Stomach (tissue), 8 donors: ENCODE measurements at regions not wholly inside any gene's neighbourhood (a gene's known extent, or its start where the extent isn't known, plus 50 kb on each side); places are given as distances from the start of the nearest gene placed in this dataset.
A peak's percentile ranks its signal among the peaks of the same experiment; 100 is the strongest.

ENCODE experiments used
- DNase-seq, 2 donors: peaks; one replicate each; pipeline versions ENCODE4 v3.0.0 to v3.0.0-alpha.2; 2013 to 2019
- H3K27ac ChIP-seq, 5 donors: fragments of 200-600 bp in 4 of 5; sonication (generic) in 4 of 5; one replicate each; pipeline ENCODE4 v1.5.1; 2013 to 2019; ENCODE audit warnings: mild to moderate bottlenecking in 1 of 5, moderate library complexity in 1 of 5
- H3K27me3 ChIP-seq, 3 donors: fragments of 200-600 bp; sonication (generic); one replicate each; pipeline ENCODE4 v1.5.1; 2017 to 2019; ENCODE audit warnings: mixed run types in 1 of 3
- H3K36me3 ChIP-seq, 4 donors: fragments of 200-600 bp; sonication (generic); 1 replicate in 3 of 4; 2 replicates in 1 of 4; pipeline ENCODE4 v1.5.1; 2016 to 2019
- H3K4me1 ChIP-seq, 4 donors: fragments of 200-600 bp; sonication (generic); one replicate each; pipeline ENCODE4 v1.5.1; 2016 to 2019
- H3K4me3 ChIP-seq, 4 donors: fragments of 200-600 bp; sonication (generic) in 3 of 4; one replicate each; pipeline ENCODE4 v1.5.1; 2016 to 2019; ENCODE audit warnings: mild to moderate bottlenecking in 1 of 4
- H3K9me3 ChIP-seq, 4 donors: fragments of 200-600 bp; sonication (generic); one replicate each; pipeline ENCODE4 v1.5.1; 2016 to 2019
- EP300 ChIP-seq: sonication (generic); formaldehyde crosslinking; IDR thresholded peaks from one replicate; pipeline ENCODE4 v1.6.1; 2017; ENCODE audit warnings: antibody characterized with exemption
- POLR2A ChIP-seq, 4 donors: fragments of 450-650 bp; IDR thresholded peaks; one replicate each; pipeline ENCODE4 v1.6.1; 2016; ENCODE audit warnings: antibody characterized with exemption in 4 of 4, control low read depth in 2 of 4, mild to moderate bottlenecking in 1 of 4, moderate library complexity in 1 of 4
- POLR2AphosphoS5 ChIP-seq, 3 donors: sonication (generic); formaldehyde crosslinking; IDR thresholded peaks; one replicate each; pipeline ENCODE4 v1.6.1; 2016; ENCODE audit warnings: antibody characterized with exemption in 3 of 3
- WGBS, 5 donors: extraction: QIAGEN DNeasy Blood & Tissue Kit in 3 of 5; methylation state at CpG; one replicate each; pipeline versions ENCODE4 v1.1.5 to v1.1.7; 2013 to 2018; 5-methylcytosine and 5-hydroxymethylcytosine counted together
- intact Hi-C: fragments of 100-400 bp; cut with DNase I; formaldehyde crosslinking; loops from one replicate; pipeline ENCODE4 v1.15.1; 2023; ENCODE audit warnings: low total_unique reads
- TF ChIP-seq, protein P1 (sequence below), 7 experiments: fragments of 450-650 bp in 4 of 7; fragments of 200-600 bp in 3 of 7; sonication (generic) in 3 of 7; IDR thresholded peaks; one replicate each; pipeline ENCODE4 v1.5.1; 2016 to 2019; ENCODE audit warnings: antibody characterized with exemption in 7 of 7, control low read depth in 2 of 7, mild to moderate bottlenecking in 1 of 7
- donor health status: healthy with polysubstance abuse.
- donor health status: Bipolar disorder and iron deficiency.
- donor health status: healthy.

DNA sequence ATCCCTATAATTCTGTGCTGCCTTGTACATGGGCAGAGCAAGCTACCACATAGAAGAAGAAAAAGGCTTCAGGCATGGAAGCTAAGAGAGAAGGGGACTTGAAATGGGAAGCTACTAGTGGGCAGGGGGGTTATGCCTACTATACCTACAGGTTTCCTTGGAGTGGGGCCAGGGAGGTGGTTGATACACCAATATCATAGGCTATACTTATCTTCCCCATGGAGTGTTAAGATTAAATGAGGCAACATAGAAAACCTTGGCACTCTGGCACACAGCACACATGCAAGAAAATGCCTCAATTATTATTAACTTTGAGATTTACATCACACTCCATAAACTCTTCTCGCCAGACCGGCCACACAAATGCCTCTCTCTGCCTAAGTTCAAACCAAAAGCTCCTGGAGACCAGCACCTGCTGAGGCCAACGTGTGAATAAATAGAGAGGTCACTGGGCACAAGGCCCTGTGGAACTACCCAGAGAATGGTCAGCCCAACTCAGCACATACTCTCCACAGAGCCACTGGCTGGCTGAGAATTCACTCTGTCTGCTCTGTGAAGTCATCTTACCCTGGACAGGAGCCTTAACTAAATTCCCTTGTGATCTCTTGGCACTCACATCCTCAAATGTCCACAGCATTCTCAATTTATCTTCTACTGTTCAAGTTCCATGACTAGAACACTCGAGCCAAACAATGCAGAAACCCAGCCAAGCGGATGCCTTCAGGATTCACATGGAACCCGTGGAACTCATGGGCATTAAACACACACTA is 498.7 kb downstream of the BCL11A start:
- Histone ChIP-seq H3K36me3 (no peaks in the 10 kb centered on the region), H3K27me3 (no peaks in the 10 kb centered on the region), H3K4me3 (no peak overlapping the region), H3K4me1 (peaks cover 0 to 16% (median 6%) of the 10 kb centered on the region in 4 donors), H3K27ac (no peak overlapping the region), H3K9me3 (no peaks in the 10 kb centered on the region)
- DNase-seq: peak in 1 of 2 donors; percentile 44
- WGBS, 5 donors: 40 to 56% (median 42%) methylated on average over 6 of the region's 6 CpGs
- intact Hi-C loops: no loop called here
- TF ChIP-seq, protein P1, sequence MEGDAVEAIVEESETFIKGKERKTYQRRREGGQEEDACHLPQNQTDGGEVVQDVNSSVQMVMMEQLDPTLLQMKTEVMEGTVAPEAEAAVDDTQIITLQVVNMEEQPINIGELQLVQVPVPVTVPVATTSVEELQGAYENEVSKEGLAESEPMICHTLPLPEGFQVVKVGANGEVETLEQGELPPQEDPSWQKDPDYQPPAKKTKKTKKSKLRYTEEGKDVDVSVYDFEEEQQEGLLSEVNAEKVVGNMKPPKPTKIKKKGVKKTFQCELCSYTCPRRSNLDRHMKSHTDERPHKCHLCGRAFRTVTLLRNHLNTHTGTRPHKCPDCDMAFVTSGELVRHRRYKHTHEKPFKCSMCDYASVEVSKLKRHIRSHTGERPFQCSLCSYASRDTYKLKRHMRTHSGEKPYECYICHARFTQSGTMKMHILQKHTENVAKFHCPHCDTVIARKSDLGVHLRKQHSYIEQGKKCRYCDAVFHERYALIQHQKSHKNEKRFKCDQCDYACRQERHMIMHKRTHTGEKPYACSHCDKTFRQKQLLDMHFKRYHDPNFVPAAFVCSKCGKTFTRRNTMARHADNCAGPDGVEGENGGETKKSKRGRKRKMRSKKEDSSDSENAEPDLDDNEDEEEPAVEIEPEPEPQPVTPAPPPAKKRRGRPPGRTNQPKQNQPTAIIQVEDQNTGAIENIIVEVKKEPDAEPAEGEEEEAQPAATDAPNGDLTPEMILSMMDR (IDR thresholded peaks at IDR 0.05): no peak
- TF ChIP-seq POLR2A (IDR thresholded peaks at IDR 0.05) (no peak), EP300 (no peak), POLR2AphosphoS5 (IDR thresholded peaks at IDR 0.05) (no peak)

DNA sequence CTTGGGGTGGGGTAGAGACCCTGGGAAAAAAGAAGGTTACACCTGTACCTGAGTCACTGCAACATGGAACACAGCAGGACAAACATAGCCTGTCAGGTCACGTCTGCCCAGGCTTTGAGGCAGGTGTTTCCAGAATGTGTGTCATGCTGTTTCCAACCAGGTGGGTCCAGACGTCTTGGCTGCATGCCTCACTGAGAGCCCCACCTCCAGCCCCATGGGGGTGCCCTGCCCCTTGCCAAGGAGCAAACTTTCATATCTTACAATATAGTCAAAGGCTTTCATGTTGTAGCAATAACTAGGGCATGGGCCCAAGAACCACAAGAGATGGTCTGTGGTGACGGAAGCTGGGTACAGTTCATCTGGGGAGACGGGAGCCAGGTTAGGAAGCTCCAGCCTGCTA is 499.7 kb downstream of the BCL11A start:
- Histone ChIP-seq H3K9me3 (no peaks in the 10 kb centered on the region), H3K27me3 (no peaks in the 10 kb centered on the region), H3K4me1 (peaks cover 0 to 16% (median 6%) of the 10 kb centered on the region in 4 donors), H3K4me3 (no peak overlapping the region), H3K36me3 (no peaks in the 10 kb centered on the region), H3K27ac (no peak overlapping the region)
- peak; percentile 83 for DNase-seq
- TF ChIP-seq EP300 (no peak), POLR2AphosphoS5 (IDR thresholded peaks at IDR 0.05) (peak in 1 of 3 donors; percentile 37), POLR2A (IDR thresholded peaks at IDR 0.05) (no peak)
- TF ChIP-seq, protein P1 (IDR thresholded peaks at IDR 0.05): no peak
- intact Hi-C loops: no loop called here
- 17 to 68% (median 38%) methylated on average over 4 of the region's 4 CpGs for WGBS, 5 donors

DNA sequence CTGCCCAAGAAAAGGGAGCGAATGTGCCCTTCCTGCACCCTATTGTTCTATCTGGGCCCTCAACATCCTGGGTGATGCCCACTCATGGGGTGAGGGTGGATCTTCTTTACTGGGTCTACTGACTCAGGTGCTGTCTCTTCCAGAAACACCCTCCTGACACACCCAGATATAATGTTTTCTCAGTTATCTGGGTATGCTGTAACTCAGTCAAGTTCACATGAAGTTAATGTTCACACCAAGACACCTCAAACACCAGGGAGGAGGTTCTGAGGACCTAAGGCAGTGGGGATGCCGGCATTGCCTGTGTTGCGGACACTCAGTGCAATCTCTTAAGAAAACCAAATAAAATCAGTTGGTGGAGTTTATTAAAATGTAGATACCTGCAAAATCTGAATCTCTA is 500.9 kb downstream of the BCL11A start:
- no peaks in the 10 kb centered on the region for H3K9me3 ChIP-seq
- peaks cover 0 to 16% (median 6%) of the 10 kb centered on the region in 4 donors for H3K4me1 ChIP-seq
- no peak overlapping the region for H3K27ac ChIP-seq
- no peak for DNase-seq
- H3K36me3 ChIP-seq: no peaks in the 10 kb centered on the region
- H3K27me3 ChIP-seq: no peaks in the 10 kb centered on the region
- TF ChIP-seq POLR2A (IDR thresholded peaks at IDR 0.05) (no peak), POLR2AphosphoS5 (IDR thresholded peaks at IDR 0.05) (no peak), EP300 (no peak)
- TF ChIP-seq, protein P1 (IDR thresholded peaks at IDR 0.05): no peak
- H3K4me3 ChIP-seq: no peak overlapping the region
- intact Hi-C loops: no loop called here
- 79 to 92% (median 87%) methylated on average over 3 of the region's 3 CpGs for WGBS, 5 donors

DNA sequence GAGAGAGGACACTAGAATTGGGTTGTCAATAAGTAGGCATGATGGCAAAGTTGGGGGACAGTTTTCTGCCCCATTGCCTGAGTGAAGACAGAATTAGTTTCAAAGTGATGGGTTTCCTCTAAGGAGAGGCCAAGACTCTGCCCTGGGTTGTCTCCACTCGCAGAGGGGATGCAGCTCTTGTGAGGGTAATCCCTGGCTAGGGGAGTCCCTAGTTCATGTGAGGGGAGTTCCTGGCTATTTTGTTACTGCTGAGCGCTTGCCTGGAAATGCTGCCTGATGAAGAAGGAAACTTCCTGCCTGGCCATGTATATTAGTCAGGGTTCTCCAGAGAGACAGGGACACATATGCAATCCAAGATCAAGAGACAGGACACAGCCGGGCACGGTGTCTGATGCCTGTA is 501.5 kb downstream of the BCL11A start:
- TF ChIP-seq, protein P1 (IDR thresholded peaks at IDR 0.05): no peak
- TF ChIP-seq POLR2AphosphoS5 (IDR thresholded peaks at IDR 0.05) (no peak), POLR2A (IDR thresholded peaks at IDR 0.05) (no peak), EP300 (no peak)

More for the DNA sequence above, 501.5 kb downstream of the BCL11A start:
- DNase-seq: no peak
- Histone ChIP-seq H3K27ac (no peak overlapping the region), H3K9me3 (no peaks in the 10 kb centered on the region), H3K4me1 (peaks cover 0 to 16% (median 6%) of the 10 kb centered on the region in 4 donors), H3K27me3 (no peaks in the 10 kb centered on the region), H3K4me3 (no peak overlapping the region), H3K36me3 (no peaks in the 10 kb centered on the region)
- intact Hi-C loops: no loop called here
- WGBS, 5 donors: 88 to 98% (median 92%) methylated on average over 4 of the region's 4 CpGs
